ENCODE measurements at regions not wholly inside any gene's neighbourhood (a gene's known extent, or its start where the extent isn't known, plus 50 kb on each side); places are given as distances from the start of the nearest gene placed in this dataset.
"Not testable (repeated sequence)": the region's sequence is repeated elsewhere in the genome, so short reads cannot be mapped to it uniquely, and the experiment has no call there.

DNA sequence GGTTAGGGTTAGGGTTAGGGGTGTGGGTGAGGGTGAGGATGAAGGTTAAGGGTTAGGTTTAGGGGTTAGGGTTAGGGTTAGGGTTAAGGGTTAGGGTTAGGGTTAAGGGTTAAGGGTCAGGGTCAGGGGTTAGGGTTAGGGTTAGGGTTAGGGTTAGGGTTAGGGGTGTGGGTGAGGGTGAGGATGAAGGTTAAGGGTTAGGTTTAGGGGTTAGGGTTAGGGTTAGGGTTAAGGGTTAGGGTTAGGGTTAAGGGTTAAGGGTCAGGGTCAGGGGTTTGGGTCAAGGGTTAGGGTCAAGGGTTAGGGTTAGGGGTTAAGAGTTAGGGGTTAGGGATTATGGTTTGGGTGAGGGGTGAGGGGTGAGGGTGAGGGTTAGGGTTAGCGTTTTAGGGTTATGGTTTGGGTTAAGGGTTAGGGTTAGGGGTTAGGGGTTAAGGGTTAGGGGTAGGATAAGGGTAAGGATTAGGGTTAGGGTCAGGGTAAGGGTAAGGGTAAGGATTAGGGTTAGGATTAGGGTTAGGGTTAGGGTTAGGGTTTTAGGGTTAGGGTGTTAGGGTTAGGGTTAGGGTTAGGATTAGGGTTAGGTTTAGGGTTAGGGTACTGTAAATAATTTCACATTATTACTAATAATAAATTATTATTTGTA lies 214.0 kb downstream of the LMLN start:
- TF ChIP-seq ESRRG (CRISPR knock-in tag; IDR thresholded peaks at IDR 0.05); ZNF8 (CRISPR knock-in tag; IDR thresholded peaks at IDR 0.05); ISL1 (CRISPR knock-in tag; IDR thresholded peaks at IDR 0.05); ZFP3 (CRISPR knock-in tag; IDR thresholded peaks at IDR 0.05); ZNF70 (CRISPR knock-in tag; IDR thresholded peaks at IDR 0.05); ARNTL (CRISPR knock-in tag; IDR thresholded peaks at IDR 0.05; ENCODE audit: borderline replicate concordance, low read depth); BACH2 (CRISPR knock-in tag; IDR thresholded peaks at IDR 0.05; ENCODE audit: borderline replicate concordance); SNAI2 (CRISPR knock-in tag; IDR thresholded peaks at IDR 0.05); RARB (CRISPR knock-in tag; IDR thresholded peaks at IDR 0.05); TCF4 (CRISPR knock-in tag; IDR thresholded peaks at IDR 0.05; ENCODE audit: borderline replicate concordance): not testable (repeated sequence)
- TF ChIP-seq, protein P1, sequence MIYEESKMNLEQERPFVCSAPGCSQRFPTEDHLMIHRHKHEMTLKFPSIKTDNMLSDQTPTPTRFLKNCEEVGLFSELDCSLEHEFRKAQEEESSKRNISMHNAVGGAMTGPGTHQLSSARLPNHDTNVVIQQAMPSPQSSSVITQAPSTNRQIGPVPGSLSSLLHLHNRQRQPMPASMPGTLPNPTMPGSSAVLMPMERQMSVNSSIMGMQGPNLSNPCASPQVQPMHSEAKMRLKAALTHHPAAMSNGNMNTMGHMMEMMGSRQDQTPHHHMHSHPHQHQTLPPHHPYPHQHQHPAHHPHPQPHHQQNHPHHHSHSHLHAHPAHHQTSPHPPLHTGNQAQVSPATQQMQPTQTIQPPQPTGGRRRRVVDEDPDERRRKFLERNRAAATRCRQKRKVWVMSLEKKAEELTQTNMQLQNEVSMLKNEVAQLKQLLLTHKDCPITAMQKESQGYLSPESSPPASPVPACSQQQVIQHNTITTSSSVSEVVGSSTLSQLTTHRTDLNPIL (CRISPR knock-in tag; IDR thresholded peaks at IDR 0.05; ENCODE audit: low read depth) = not testable (repeated sequence)
- TF ChIP-seq, protein P2, sequence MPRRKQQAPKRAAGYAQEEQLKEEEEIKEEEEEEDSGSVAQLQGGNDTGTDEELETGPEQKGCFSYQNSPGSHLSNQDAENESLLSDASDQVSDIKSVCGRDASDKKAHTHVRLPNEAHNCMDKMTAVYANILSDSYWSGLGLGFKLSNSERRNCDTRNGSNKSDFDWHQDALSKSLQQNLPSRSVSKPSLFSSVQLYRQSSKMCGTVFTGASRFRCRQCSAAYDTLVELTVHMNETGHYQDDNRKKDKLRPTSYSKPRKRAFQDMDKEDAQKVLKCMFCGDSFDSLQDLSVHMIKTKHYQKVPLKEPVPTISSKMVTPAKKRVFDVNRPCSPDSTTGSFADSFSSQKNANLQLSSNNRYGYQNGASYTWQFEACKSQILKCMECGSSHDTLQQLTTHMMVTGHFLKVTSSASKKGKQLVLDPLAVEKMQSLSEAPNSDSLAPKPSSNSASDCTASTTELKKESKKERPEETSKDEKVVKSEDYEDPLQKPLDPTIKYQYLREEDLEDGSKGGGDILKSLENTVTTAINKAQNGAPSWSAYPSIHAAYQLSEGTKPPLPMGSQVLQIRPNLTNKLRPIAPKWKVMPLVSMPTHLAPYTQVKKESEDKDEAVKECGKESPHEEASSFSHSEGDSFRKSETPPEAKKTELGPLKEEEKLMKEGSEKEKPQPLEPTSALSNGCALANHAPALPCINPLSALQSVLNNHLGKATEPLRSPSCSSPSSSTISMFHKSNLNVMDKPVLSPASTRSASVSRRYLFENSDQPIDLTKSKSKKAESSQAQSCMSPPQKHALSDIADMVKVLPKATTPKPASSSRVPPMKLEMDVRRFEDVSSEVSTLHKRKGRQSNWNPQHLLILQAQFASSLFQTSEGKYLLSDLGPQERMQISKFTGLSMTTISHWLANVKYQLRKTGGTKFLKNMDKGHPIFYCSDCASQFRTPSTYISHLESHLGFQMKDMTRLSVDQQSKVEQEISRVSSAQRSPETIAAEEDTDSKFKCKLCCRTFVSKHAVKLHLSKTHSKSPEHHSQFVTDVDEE (CRISPR knock-in tag; IDR thresholded peaks at IDR 0.05) = not testable (repeated sequence)
